HG02970 (cell line): ENCODE measurements at regions not wholly inside any gene's neighbourhood (a gene's known extent, or its start where the extent isn't known, plus 50 kb on each side); places are given as distances from the start of the nearest gene placed in this dataset.

Source experiments
- ATAC-seq: cut with Tn5 transposase; IDR thresholded peaks from one replicate; pipeline ENCODE4 v1.9.1; 2021; ENCODE audit warnings: mild to moderate bottlenecking, moderate library complexity, moderate number of reproducible peaks; ENCODE audit not compliant: unreplicated experiment, low FRiP score

- ATAC-seq = no peak
Observed at GRCh38 chr5:116766470-116766947, 191.9 kb upstream of the SEMA6A start.

GRCh38 chr5:116765441-116765840 lies 190.8 kb upstream of the SEMA6A start:
- no peak for ATAC-seq

GRCh38 chr5:116764941-116765340 lies 190.3 kb upstream of the SEMA6A start:
- ATAC-seq = no peak

- no peak for ATAC-seq
Observed at GRCh38 chr5:116763987-116764866, 189.6 kb upstream of the SEMA6A start.

GRCh38 chr5:116759860-116760640 lies 185.4 kb upstream of the SEMA6A start:
- no peak for ATAC-seq

- no peak for ATAC-seq
Observed at GRCh38 chr5:116757326-116757725, 182.7 kb upstream of the SEMA6A start.

GRCh38 chr5:116756531-116756930 lies 181.9 kb upstream of the SEMA6A start:
- ATAC-seq = no peak

- ATAC-seq = no peak
Observed at GRCh38 chr5:116754556-116754955, 179.9 kb upstream of the SEMA6A start.

GRCh38 chr5:116751684-116752083 lies 177.1 kb upstream of the SEMA6A start:
- ATAC-seq = no peak

GRCh38 chr5:116750631-116751580 lies 176.3 kb upstream of the SEMA6A start:
- no peak for ATAC-seq

- no peak for ATAC-seq
Observed at GRCh38 chr5:116747881-116748280, 173.3 kb upstream of the SEMA6A start.

GRCh38 chr5:116746668-116747067 lies 172.0 kb upstream of the SEMA6A start:
- no peak for ATAC-seq

GRCh38 chr5:116740771-116741170 lies 166.1 kb upstream of the SEMA6A start:
- no peak for ATAC-seq

- ATAC-seq = no peak
Observed at GRCh38 chr5:116739571-116739970, 164.9 kb upstream of the SEMA6A start.

GRCh38 chr5:116738615-116739261 lies 164.1 kb upstream of the SEMA6A start:
- ATAC-seq = no peak

- ATAC-seq = no peak
Observed at GRCh38 chr5:116738239-116738614, 163.6 kb upstream of the SEMA6A start.

- no peak for ATAC-seq
Observed at GRCh38 chr5:116736671-116737070, 162.0 kb upstream of the SEMA6A start.

GRCh38 chr5:116733991-116734975 lies 159.7 kb upstream of the SEMA6A start:
- no peak for ATAC-seq

- no peak for ATAC-seq
Observed at GRCh38 chr5:116732591-116732990, 158.0 kb upstream of the SEMA6A start.
